Erythroblast (primary cell): ENCODE measurements at regions not wholly inside any gene's neighbourhood (a gene's known extent, or its start where the extent isn't known, plus 50 kb on each side); places are given as distances from the start of the nearest gene placed in this dataset.

Source experiments
- GATA1 ChIP-seq: IDR thresholded peaks from 2 replicates; pipeline ENCODE4 v1.6.1; 2011; ENCODE audit warnings: low read depth, mild to moderate bottlenecking, control low read depth, low read length, moderate library complexity
- POLR2A ChIP-seq: IDR thresholded peaks from 2 replicates; pipeline ENCODE4 v1.6.1; 2011; ENCODE audit warnings: mild to moderate bottlenecking, low read length

GRCh38 chr20:60976139-60976538, 275.9 kb upstream of the CDH4 start:
- TF ChIP-seq POLR2A, result no peak
- no peak for TF ChIP-seq GATA1
